Superior temporal gyrus (tissue), 1 donor: ENCODE measurements at regions not wholly inside any gene's neighbourhood (a gene's known extent, or its start where the extent isn't known, plus 50 kb on each side); places are given as distances from the start of the nearest gene placed in this dataset.
"Not testable (repeated sequence)": the region's sequence is repeated elsewhere in the genome, so short reads cannot be mapped to it uniquely, and the experiment has no call there.

Source experiments
- DNase-seq: peaks from one replicate; pipeline ENCODE4 v3.0.0-alpha.2; 2016; ENCODE audit errors: extremely low spot score

DNA sequence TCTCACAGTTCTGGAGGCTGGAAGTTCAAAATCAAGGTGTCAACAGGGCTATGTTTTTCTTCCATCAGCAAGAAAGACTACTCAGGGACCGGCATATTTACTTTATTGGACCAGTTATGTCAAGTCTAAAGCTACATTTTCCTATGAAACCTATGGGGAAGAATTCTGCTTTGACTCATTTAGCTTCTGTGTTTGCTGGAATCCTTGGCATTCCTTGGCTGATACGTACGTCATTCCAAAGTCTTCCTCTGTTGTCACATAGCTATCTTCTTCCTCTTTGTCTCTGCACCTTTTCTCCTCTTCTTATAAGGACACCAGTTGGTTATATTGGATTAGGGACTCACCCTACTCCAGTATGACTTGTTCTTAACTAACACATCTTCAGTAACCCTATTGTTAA, 137.4 kb upstream of the FBXO11 start:
- DNase-seq = no peak

DNA sequence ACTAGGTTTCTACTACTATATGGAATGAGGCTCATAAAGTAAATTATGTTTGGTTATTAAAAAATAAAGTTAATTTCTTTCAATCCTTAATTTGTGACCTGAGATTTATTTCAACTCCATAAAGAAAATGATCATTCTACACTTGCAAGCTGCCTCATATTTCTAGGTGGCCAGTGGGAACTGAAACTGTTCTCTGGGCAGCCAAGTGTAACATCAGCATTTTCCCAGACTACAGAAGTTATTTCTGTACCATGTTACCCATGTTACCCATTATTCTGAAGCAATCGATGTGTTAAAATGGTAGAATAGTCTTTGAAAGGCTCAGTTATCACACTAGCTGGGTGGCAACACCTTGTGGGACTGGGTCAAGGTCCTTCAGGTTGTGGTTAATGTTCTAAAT, 139.3 kb upstream of the FBXO11 start:
- no peak for DNase-seq

DNA sequence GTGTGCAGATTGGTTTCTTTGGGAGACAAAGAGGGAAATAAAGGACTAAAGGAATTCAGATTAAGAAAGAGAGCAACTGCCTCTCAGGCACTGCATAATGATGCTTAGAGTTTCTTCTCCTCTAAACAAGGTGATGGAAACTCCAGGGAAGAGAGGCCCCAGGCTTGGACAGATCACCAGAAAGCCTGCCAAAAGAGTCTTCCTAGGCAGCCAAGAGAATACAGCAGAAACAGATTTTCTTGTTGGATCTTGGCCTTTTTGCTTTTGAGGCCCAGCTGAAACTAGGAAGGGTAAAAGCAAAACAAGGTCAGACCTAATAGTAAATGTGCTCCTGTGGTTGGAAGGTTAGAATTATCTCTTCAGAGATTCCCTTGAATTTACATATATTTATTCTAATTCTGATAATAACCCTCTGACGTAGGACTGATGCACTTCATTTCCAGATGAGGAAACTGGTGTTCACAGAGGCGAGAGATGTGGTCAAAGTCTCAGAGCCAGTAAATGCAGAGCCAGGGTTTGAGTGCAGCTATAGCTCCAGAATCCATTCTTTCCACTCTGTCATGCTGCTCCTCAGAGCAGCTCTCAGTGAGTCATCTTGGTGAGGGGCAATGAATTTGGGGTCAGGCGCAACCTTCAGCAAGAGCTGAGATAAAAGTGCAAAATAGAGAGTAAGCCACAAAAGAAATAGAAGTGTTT, 142.3 kb upstream of the FBXO11 start:
- DNase-seq = no peak

DNA sequence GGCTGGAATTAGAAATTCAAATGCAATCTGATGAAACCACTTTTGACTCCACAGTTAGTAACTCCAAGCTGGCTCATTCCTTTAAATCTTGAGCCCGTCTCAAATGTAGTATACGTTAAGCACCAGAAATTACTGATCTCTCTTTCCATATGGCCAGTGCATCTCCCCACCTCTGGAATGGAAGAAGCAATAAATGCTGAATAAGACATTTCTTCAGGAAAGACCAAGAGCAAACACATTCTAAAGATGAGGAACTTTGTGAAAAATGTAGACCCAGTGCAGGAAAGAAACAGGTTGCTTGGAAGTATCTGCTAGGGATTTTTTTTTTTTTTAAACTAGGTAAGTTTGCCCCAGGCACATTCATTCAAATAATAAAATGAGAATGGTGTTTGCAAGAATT, 143.1 kb upstream of the FBXO11 start:
- no peak for DNase-seq

DNA sequence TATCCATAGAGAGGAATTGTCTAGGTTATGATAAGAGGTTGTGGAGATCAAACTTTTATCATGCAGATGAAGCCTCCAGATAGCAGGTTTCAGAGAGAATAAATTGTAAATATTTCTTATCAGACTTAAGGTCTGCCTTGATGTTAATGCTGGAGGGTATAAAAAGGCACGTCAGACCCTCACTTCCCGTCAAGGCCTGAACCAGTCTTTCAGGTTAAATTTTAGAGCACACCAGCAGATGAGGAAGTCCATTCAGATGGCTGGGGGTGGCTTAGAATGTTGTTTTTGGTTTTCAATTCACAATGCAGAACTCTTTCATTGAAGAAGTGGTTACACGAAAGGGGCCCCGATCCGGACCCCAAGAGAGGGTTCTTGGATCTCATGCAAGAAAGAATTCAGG, 144.4 kb upstream of the FBXO11 start:
- DNase-seq = no peak

DNA sequence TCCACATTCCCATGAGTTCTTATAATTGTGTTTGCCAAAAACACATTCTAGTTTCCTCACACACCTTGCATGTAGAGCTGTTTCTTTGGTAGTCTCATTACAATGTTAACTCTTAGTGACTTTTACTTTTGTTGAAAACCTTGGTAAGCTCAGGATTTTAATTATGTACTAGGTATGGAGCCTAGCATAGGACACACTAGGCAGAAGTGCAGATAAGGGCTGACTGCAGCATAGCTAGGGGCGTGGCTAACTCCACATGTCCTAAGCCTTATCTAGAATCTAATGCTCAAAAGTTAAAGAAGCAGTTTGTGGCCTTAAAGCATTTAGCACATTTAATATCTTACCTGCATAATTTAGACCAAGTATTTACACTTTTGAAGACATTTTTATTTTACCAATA, 153.7 kb upstream of the FBXO11 start:
- DNase-seq = no peak

DNA sequence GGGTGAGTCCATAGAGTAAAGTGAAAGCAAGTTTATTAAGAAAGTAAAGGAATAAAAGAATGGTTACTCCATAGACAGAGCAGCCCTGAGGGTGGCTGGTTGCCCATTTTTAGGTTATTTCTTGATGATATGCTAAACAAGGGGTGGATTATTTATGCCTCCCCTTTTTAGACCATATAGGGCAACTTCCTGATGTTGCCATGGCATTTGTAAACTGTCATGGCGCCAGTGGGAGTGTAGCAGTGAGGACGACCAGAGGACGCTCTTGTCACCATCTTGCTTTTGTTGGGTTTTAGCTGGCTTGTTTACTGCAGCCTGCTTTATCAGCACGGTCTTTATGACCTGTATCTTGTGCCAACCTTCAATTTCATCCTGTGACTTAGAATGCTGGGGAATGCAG, 155.4 kb upstream of the FBXO11 start:
- not testable (repeated sequence) for DNase-seq

DNA sequence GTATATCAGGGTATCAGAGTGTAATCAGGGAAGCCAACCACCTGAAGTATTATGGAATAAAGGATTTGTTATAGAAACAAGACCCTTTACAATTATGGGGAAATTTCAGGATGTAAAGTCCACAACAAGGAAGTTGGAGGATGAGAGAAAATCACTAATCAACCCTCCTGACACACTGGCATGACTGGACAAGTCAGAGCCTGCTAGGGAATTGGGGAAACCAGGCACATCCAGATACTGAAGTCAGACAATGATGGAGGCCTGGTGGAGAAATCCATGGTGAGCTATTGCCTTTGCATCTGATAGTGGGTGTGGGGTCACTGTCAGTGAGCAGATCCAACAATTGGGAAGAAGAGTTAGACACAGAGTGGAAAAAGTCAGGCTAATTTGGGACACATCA, 158.8 kb upstream of the FBXO11 start:
- no peak for DNase-seq

DNA sequence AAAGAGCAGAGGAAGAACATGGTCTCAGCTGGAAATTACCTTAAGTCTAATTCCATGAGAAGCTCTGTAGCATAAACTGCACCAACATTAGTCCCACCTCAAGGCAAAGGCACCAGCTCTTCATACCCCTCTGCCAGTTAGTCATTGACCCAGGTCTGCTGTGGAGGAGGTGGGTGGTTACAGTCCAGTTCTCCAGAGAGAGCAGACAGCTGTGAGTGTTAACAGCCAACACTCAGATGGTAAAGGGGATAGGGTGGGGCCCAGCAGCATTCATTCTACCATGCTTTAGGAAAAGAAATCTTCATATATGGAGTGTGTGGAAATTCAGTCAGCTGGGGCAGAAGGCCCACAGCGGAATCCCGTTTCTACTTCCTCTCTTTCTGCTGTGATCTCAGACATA, 159.7 kb upstream of the FBXO11 start:
- no peak for DNase-seq

DNA sequence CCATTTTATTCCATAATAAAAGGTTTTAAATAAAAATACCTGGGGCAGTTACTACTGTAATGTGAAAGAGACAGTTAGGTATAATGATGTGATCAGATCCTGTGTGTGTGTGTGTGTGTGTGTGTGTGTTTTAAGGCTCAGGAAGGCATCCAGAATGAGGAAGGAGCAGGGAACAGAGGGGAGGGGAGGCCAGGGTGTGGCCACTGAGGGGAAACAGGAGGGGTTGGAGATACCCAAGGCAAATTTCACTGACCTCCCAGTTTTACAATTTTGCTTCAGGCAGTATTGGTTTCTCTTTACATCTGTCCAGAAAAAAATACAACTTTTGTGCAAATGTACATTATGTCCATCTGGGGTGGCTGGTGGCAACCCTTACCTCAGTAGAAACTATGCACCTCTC, 163.5 kb upstream of the FBXO11 start:
- DNase-seq = no peak

DNA sequence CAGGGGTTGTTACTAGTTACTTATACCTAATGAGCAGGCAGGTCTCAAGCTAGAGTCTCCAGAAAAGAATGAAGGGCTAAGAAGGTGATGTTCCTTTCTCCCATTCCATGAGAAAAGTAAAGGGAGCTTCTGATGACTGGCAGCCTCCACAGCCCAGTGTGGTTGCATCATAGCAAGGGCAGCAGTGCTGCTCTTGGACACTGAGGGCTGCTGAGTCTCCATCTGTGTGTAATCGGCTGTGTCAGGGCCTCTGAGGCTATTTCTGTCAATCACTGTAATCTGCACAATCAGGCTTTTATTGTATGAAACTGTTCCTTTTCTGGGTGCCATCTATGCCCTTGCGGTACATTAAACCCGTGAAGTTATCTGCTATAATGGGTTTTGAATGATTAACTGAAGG, 164.1 kb upstream of the FBXO11 start:
- DNase-seq = peak; percentile 20

DNA sequence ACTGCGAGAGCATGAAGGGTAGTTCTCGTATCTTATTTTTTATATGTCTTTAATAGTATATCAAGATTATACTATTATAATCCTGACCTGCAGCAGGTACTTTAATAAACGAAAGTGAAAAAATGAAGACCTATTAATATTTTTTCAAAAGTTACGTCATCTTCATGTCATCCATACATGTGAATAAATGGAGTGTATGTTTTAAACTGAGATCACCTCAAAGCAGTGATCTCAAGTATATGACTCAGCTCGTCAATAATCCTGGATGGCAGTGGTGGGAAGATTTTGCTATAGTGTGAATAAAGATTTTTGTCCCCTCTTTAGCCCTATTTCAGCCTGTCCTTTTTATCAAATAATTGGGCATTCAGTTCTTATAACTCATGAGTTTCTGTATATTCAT, 166.3 kb upstream of the FBXO11 start:
- no peak for DNase-seq

DNA sequence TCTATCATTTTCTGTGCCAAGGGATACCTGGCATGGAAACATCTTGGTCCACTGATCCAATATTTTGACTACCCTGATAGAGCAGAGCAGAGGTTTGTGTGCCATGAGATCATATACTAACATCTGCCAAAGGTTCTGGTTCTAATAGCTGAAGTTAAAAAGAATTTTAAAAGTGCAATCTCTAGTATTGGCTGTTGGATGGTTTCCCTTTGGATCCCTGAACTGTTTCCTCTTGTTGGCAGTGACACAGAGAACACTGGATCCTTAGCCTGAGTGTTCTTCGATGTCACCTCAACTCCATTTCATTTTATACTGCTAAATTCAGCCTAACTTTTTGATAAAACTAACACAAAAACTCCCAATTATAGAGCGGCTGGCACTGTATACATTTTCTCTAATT, 169.3 kb upstream of the FBXO11 start:
- DNase-seq = no peak

DNA sequence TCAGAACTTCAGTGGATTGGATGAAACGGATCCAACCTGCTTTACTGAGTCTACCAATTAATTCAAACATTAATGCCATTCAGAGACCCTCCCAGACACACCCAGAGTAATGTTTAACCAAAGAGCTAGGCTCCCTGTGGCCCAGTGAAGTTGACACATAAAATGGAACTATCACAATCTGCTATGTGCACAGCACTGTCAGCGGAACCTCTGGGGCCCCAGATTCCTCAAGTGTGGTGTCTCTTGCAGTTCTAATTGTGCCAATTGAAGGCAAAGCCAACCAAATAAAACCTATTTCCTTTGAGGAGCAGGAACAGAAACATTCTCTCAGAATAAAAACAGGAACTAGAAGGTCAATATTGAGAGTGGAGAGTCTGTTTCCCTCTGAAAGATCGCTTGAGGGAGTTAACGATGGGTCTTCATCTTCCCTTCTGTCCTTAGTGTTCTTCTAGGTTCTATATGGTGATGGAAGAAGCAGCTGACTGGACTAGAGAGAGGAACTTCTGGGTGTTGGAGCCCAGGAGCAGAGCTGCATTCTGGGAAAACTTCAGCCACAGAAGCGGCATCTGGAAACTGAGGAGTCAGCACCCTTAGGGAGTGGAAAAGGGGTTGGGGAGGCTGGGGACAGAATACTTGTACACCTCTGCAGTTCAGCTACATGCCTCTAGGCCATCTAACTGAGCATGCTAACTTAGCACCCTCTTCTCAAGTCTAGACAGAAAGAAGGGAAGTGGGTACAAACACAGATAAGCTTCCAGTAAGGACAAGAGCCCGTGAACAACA, 174.4 kb upstream of the FBXO11 start:
- DNase-seq = peak; percentile 14

DNA sequence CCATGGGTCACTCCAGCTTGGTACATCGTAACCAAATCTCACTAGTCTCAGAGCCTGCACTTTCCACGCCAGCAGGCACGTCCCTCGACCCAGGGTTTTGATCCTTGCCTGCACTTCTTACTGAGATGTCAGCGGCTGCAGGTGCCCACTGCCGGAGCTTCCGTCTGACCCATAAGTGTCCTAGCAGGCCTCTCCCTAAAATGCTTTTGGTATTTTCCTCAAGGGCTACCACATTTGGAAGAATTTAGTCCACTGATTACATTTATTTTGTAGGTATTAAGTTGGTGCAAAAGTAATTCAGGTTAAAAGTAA, 175.0 kb upstream of the FBXO11 start:
- DNase-seq = no peak

DNA sequence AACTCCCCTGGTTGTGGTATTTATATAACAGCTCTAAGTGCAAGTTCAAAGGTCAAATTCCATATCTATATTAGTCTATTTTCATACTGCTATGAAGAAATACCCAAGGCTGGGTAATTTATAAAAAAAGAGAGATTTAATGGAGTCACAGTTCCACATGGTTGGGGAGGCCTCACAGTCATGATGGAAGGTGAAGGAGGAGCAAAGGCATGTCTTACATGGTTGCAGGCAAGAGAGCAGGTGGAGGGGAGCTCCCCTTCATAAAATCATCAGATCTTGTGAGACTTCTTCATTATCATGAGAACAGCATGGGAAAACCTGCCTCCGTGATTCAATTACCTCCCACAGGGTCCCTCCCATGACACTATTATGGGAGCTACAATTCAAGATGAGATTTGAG, 179.6 kb upstream of the FBXO11 start:
- no peak for DNase-seq

DNA sequence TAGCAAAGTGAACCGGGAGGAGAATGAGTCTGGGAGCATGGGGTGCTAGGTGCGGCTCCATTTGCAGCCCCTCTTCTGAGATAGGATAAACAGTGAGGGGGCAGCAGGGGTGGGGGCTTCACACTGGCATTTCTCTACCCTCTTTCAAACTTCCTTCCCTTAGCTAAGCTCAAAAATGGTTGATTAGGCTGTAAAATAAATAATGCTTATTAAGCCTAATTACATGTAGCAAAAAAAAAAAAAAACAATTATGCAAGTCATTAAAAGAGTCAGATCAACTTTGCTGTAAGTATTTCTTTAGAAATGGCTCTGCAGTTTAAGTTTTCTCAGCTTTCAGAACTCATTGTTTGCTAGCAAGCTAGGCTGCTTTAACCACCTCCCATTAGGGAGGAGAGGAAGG, 182.7 kb upstream of the FBXO11 start:
- DNase-seq = no peak

DNA sequence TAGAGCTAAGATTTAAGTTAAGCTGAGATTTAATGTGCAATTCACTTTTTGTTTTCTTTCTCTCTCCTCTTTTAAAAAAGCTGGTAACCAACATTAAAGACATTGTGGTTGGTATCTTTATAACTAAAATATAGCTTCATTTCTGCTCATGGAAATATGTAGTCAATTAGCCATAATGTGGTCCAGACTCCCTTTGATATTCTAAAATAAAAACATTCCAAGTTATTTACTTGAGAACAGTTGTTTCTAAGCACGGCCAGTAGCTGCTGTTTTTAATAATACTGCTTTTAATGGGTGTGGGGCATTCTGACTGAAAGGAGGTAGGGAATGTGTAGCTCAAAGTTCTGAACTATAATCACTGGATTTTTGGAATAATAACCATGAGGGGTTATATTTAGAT, 183.3 kb upstream of the FBXO11 start:
- no peak for DNase-seq

DNA sequence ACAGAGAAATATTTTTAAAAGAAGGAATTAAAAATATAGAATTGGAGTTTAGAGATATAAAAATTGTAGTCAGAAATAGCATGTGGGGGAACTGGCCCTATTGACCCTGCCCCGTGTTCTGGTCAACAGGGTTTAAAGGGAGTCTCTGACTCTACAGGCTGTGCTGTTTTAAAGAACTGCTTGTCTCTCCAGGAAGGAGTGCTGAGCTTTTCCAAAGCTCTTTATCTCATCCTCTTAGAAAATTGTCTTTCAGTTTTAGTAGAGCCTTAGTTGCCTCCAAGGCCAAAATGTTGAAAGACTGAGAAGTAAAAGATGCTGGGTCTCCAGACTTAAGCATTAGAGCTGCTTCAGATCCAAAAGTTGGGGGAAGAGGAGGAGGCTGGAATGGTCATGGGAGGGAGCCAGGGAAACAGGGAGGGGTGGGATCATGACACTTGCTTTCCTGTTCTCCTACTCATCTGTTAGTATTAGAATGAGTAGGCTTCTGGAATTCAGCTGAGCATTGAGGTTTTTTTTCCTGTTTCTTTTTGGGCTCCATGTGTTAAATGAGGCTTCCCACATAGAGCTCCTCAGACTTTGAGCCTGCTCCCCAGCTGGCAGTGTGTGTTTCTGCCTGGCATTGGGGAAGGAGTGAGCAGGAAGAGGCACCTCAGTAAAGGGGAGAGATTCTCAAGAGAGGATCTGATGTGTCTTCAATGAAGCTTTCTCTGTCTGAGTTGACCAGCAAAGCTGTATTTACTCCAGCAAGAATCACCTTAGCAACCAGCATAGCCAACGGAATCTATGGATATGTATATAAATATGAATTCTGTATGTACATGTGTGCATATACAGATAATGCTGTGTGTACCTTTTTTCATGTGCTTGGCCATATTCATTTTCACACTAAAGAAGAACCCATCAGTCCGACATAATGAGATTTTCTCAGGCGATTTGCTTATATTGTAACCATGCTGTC, 186.8 kb upstream of the FBXO11 start:
- DNase-seq = no peak

DNA sequence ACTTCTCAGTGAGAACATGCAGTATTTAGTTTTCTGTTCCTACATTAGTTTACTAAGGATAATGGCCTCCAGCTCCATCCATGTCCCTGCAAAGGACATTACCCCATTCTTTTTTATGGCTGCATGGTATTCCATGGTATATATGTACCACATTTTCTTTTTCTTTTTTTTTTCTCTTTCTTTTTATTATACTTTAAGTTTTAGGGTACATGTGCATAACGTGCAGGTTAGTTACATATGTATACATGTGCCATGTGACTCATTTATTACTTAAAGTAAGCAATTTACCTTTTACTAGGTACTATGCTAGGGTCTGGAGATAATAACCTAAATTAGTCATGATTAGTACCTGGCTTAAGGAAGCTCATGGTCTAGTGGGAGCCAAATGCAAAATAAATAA, 190.5 kb upstream of the FBXO11 start:
- not testable (repeated sequence) for DNase-seq

DNA sequence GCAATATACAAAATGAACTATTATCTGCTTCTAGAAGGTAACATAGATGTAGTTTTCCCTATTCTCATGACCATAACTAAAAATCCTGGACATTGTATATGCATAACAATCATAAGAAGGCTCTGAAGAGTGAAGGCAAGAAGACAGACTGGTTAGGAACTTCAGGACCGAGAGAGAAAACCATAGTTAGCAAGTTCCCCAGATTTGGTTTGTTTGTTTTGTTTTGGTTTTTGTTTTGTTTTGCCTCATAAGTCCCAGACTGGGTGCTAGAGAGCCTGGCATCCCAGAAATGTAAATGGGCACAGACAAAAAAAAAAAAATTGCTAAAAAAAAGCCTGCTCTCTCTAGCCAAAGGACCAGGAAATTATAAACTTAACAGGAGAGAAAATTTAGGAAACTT, 192.2 kb upstream of the FBXO11 start:
- DNase-seq = no peak

DNA sequence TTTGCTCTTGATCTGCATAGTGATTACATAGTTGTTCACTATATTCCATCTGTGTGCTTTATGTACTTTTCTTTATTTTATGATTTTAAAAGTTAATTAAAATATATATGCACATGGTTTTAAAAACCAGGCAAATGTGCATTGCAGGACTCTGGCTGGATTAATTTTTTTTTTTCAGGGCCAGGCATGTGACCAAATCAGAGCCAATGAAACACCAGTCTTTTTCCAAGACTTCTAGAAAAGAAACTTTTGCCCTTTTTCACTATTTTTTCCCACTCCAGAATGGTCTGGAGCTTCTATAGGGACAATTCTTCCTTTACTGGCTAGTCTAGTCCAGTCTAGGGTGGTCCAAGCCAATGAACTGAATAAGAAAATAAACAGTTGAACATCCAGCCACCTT, 198.1 kb upstream of the FBXO11 start:
- no peak for DNase-seq

DNA sequence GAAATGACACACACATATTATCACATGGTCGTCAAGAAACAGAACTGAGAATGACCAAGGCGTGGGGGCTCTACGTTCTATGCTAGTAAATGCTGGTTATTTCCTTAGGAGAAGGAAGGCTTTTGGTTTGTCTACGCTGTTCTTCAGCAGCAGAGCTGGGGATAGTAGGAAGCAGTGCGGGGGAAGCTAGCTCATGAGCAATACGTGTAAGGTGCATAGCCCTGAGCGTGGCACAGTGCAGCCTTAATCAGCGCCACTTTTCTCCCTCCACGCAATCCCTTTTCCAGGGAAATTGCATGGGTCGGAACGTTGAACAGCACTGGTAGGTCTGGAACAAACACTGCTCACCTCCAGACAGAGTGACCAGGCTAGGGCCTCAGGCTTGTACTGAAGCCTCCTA, 199.6 kb upstream of the FBXO11 start:
- DNase-seq = peak; percentile 33
